Endothelial cell of umbilical vein (primary cell): ENCODE measurements at regions not wholly inside any gene's neighbourhood (a gene's known extent, or its start where the extent isn't known, plus 50 kb on each side); places are given as distances from the start of the nearest gene placed in this dataset.

ENCODE experiments used
- BruUV-seq: library from RNA; stranded (reverse); fragments of 400-500 nt; replicated peaks from 2 replicates; lab custom pipeline; 2021; lab: Mats Ljungman, UMichigan
- CTCF ChIA-PET: fragments of 300-600, 350-600 bp; sonication (Branson Sonifier 250); formaldehyde crosslinking; loops from one replicate; lab custom pipeline; 2021; ENCODE audit warnings: antibody characterized with exemption, inconsistent platforms; lab: Charles Lee
- POLR2A ChIA-PET: fragments of 300-600, 350-600 bp; sonication (Branson Sonifier 250); formaldehyde crosslinking; loops from one replicate; lab custom pipeline; 2021; ENCODE audit warnings: antibody characterized with exemption, inconsistent platforms; lab: Charles Lee
- DNase-seq: peaks from one replicate; pipeline ENCODE4 v3.0.0-alpha.2; 2011; ENCODE audit warnings: low read depth, low spot score
- FAIRE-seq: peaks from 2 replicates; lab custom pipeline; 2011; peaks lifted over from hg19 to GRCh38; lab: Jason Lieb, UNC
- H2AFZ ChIP-seq: 2 replicates; pipeline ENCODE4 v1.6.0; 2012; ENCODE audit warnings: low read depth, low read length, control low read depth, inconsistent platforms
- H3K27ac ChIP-seq: 2 replicates; pipeline ENCODE4 v1.5.1; 2011; ENCODE audit warnings: low read depth, mild to moderate bottlenecking, control low read depth, low read length, moderate library complexity; ENCODE audit not compliant: insufficient read depth
- H3K27me3 ChIP-seq, 2 experiments: 2 replicates each; pipeline versions ENCODE4 v1.6.0 to v1.6.1; 2011; ENCODE audit warnings: low read length in 2 of 2, mixed read lengths in 1 of 2; ENCODE audit not compliant: control insufficient read depth in 2 of 2, insufficient read depth in 2 of 2
- H3K36me3 ChIP-seq, 2 experiments: 2 replicates in 1 of 2; 3 replicates in 1 of 2; pipeline ENCODE4 v1.5.1; 2011; ENCODE audit warnings: low read length in 2 of 2, mild to moderate bottlenecking in 1 of 2, moderate library complexity in 1 of 2; ENCODE audit not compliant: control insufficient read depth in 2 of 2, insufficient read depth in 2 of 2; ENCODE audit errors: extremely low read depth in 1 of 2
- H3K4me1 ChIP-seq: 3 replicates; pipeline ENCODE4 v1.5.1; 2011; ENCODE audit warnings: mild to moderate bottlenecking, low read length; ENCODE audit not compliant: control insufficient read depth, insufficient read depth; ENCODE audit errors: extremely low read depth
- H3K4me2 ChIP-seq: 2 replicates; pipeline ENCODE4 v1.6.1; 2011; ENCODE audit warnings: low read length, control low read depth, mixed read lengths; ENCODE audit not compliant: insufficient read depth
- H3K4me3 ChIP-seq, 3 experiments: fragments of 200-600 bp in 1 of 3; sonication (generic), shearing (Covaris generic) in 1 of 3; replicated peaks in 1 of 3; 2 replicates each; pipeline ENCODE4 v1.5.1; 2011 to 2016; ENCODE audit warnings: control low read depth in 3 of 3, low read length in 3 of 3, mild to moderate bottlenecking in 2 of 3, inconsistent platforms in 1 of 3, low read depth in 1 of 3, moderate library complexity in 1 of 3; ENCODE audit not compliant: insufficient read depth in 1 of 3
- H3K79me2 ChIP-seq: 2 replicates; pipeline ENCODE4 v1.6.0; 2012; ENCODE audit warnings: low read length, inconsistent platforms; ENCODE audit not compliant: control insufficient read depth, insufficient read depth
- H3K9ac ChIP-seq: replicated peaks from 2 replicates; pipeline ENCODE3; 2011; ENCODE audit warnings: low read length, control low read depth; ENCODE audit not compliant: insufficient read depth; ENCODE audit errors: extremely low read depth
- H3K9me1 ChIP-seq: replicated peaks from 3 replicates; pipeline ENCODE4 v1.6.0; 2011; ENCODE audit warnings: mild to moderate bottlenecking, low read length; ENCODE audit not compliant: control insufficient read depth, insufficient read depth; ENCODE audit errors: extremely low read depth
- H3K9me3 ChIP-seq: replicated peaks from 2 replicates; pipeline ENCODE4 v1.5.1; 2012; ENCODE audit warnings: low read length, inconsistent platforms; ENCODE audit not compliant: control insufficient read depth, insufficient read depth
- H4K20me1 ChIP-seq: replicated peaks from 2 replicates; pipeline ENCODE3; 2011; ENCODE audit warnings: mild to moderate bottlenecking, low read length; ENCODE audit not compliant: control insufficient read depth, insufficient read depth; ENCODE audit errors: extremely low read depth
- EZH2 ChIP-seq: IDR thresholded peaks from 2 replicates; pipeline ENCODE4 v1.6.1; 2012; ENCODE audit warnings: borderline replicate concordance, low read depth, mild to moderate bottlenecking, moderate library complexity, low read length, inconsistent platforms; ENCODE audit not compliant: severe bottlenecking
- FOS ChIP-seq: IDR thresholded peaks from 2 replicates; pipeline ENCODE4 v1.6.1; 2011; ENCODE audit warnings: mild to moderate bottlenecking, low read length, moderate library complexity, borderline replicate concordance; ENCODE audit not compliant: insufficient read depth
- GATA2 ChIP-seq: IDR thresholded peaks from 2 replicates; pipeline ENCODE4 v1.7.0; 2011; ENCODE audit warnings: low read depth, mild to moderate bottlenecking, moderate library complexity, mixed read lengths, low read length; ENCODE audit not compliant: insufficient read length, insufficient read depth
- JUN ChIP-seq: IDR thresholded peaks from 2 replicates; pipeline ENCODE4 v1.6.1; 2011; ENCODE audit warnings: borderline replicate concordance, low read depth; ENCODE audit not compliant: insufficient read length, insufficient read depth
- MYC ChIP-seq: IDR thresholded peaks from one replicate; pipeline ENCODE4 v1.6.1; 2011; ENCODE audit warnings: mild to moderate bottlenecking, low read depth, low read length
- POLR2A ChIP-seq: IDR thresholded peaks from 2 replicates; pipeline ENCODE4 v1.6.1; 2012; ENCODE audit warnings: low read depth, mild to moderate bottlenecking, control low read depth, low read length
- POLR2AphosphoS5 ChIP-seq: IDR thresholded peaks from 2 replicates; pipeline ENCODE4 v1.6.1; 2012; ENCODE audit warnings: low read depth, mild to moderate bottlenecking, control low read depth, low read length, moderate library complexity; ENCODE audit not compliant: insufficient read depth
- dilution Hi-C: fragments of 300-500 bp; cut with MboI; formaldehyde crosslinking; loops from one replicate; pipeline ENCODE4 v1.15.0; 2019; ENCODE audit warnings: low sequenced_read_pairs; ENCODE audit not compliant: extremely low pct_ligation_motif_present
- intact Hi-C: fragments of 100-400 bp; cut with micrococcal nuclease; formaldehyde crosslinking; loops from one replicate; pipeline ENCODE4 v1.10.0; 2022
- TF ChIP-seq, protein P1 (sequence below), 2 donors: IDR thresholded peaks; 1 replicate in 1 of 2; 2 replicates in 1 of 2; pipeline ENCODE4 v1.5.1; 2011; ENCODE audit warnings: low read length in 2 of 2, mild to moderate bottlenecking in 2 of 2, moderate library complexity in 2 of 2, control low read depth in 1 of 2, inconsistent platforms in 1 of 2, low read depth in 1 of 2; ENCODE audit not compliant: insufficient read depth in 1 of 2; ENCODE audit errors: extremely low read depth in 1 of 2
- TF ChIP-seq, protein P2 (sequence below): IDR thresholded peaks from 2 replicates; pipeline ENCODE4 v1.6.1; 2011; ENCODE audit not compliant: insufficient read depth, insufficient read length

DNA sequence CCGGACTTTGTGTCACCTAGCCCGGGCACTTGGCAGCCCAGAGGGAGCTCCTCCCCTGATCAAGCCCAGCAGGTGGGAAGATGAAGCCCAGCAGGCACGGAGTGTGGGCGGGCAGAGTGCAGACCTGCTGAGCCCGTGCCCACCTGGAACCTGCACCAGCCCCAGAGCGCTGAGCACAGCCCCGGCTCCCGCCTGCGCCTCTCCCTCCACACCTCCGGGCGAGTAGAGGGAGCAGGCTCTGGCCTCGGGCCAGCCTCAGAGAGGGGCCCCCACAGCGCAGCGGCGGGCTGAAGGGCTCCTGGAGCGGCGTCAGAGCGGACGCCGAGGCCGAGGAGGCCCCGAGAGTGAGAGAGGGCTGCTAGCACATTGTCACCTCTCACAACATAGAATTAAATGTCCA, 257.7 kb downstream of the VGLL3 start:
- Histone ChIP-seq H3K4me2 (no peak overlapping the region), H3K9me3 (no peaks in the 10 kb centered on the region), H3K27me3 (no peaks in the 10 kb centered on the region), H3K9ac (no peak overlapping the region), H3K27ac (no peak overlapping the region), H3K4me1 (no peaks in the 10 kb centered on the region), H3K79me2 (no peaks in the 10 kb centered on the region), H3K4me3 (no peak overlapping the region), H2AFZ (no peak overlapping the region), H4K20me1 (no peaks in the 10 kb centered on the region), H3K9me1 (no peaks in the 10 kb centered on the region), H3K36me3 (no peaks in the 10 kb centered on the region)
- BruUV-seq: no TSS peak
- POLR2A ChIA-PET: no interaction called here
- intact Hi-C loops (loop anchor here (10.0 kb wide), 1 partner anchor 838 kb away; no protein-coding TSS in a partner anchor), dilution Hi-C loops (no loop called here)
- FAIRE-seq (no peak), DNase-seq (no peak)
- TF ChIP-seq GATA2 (no peak), FOS (no peak), POLR2A (no peak), EZH2 (no peak), POLR2AphosphoS5 (no peak), MYC (no peak), JUN (no peak)
- TF ChIP-seq, protein P1, sequence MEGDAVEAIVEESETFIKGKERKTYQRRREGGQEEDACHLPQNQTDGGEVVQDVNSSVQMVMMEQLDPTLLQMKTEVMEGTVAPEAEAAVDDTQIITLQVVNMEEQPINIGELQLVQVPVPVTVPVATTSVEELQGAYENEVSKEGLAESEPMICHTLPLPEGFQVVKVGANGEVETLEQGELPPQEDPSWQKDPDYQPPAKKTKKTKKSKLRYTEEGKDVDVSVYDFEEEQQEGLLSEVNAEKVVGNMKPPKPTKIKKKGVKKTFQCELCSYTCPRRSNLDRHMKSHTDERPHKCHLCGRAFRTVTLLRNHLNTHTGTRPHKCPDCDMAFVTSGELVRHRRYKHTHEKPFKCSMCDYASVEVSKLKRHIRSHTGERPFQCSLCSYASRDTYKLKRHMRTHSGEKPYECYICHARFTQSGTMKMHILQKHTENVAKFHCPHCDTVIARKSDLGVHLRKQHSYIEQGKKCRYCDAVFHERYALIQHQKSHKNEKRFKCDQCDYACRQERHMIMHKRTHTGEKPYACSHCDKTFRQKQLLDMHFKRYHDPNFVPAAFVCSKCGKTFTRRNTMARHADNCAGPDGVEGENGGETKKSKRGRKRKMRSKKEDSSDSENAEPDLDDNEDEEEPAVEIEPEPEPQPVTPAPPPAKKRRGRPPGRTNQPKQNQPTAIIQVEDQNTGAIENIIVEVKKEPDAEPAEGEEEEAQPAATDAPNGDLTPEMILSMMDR (IDR thresholded peaks at IDR 0.05; ENCODE audit: extremely low read depth in 1 of 2, insufficient read depth in 1 of 2, low read depth in 1 of 2, low read length in 2 of 2): no peak
- TF ChIP-seq, protein P2, sequence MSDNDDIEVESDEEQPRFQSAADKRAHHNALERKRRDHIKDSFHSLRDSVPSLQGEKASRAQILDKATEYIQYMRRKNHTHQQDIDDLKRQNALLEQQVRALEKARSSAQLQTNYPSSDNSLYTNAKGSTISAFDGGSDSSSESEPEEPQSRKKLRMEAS: no peak
- CTCF ChIA-PET: no interaction called here
